ENCODE measurements at regions not wholly inside any gene's neighbourhood (a gene's known extent, or its start where the extent isn't known, plus 50 kb on each side); places are given as distances from the start of the nearest gene placed in this dataset.

DNA sequence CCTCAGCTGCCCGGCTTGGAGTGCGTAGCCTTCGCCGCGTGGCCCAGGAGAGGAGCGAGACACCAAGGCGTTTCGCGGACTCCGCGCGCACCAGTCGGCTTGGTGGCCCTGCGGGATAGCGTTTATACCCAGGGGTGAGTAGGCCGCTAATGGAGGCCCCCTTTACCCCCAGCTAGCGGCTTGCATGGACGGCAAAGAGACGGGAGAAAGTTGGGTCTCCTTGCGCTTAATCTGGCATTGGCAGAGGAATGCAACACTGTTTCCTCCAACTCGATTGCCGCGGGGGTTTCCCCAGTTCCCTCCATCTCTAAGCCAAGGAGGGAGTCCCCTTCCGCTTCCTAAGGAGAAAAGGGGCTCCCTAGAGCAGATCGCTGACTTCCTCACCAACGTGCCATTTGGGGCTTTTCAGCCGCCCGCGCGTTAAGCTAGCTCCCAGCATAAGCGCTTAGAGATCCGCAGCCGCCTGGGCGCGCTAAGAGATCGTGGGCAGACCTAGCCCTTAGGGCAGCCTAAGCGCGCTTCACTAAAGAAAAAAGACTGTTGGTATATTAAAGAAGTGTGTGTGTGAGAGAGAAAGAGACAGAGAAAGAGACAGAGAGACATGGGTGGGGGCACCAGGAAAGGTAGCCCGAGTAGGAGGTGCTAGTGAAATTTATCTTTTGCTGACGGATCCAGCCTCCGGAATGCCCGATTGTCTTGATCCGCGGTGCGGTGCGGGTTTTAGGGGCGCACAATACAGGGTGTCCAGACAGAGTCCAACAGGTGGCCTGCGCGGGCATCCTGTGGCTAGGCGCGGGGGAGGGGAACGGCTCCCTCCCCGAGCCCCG, 597.9 kb upstream of the SGCD start (continued):
- TF ChIP-seq POU5F1 (IDR thresholded peaks at IDR 0.05; ENCODE audit: low read depth, low read length) = no peak
- no peak for TF ChIP-seq EP300 (IDR thresholded peaks at IDR 0.05; ENCODE audit: borderline replicate concordance in 1 of 2, low read depth in 2 of 2, low read length in 2 of 2)
- TF ChIP-seq, protein P1, sequence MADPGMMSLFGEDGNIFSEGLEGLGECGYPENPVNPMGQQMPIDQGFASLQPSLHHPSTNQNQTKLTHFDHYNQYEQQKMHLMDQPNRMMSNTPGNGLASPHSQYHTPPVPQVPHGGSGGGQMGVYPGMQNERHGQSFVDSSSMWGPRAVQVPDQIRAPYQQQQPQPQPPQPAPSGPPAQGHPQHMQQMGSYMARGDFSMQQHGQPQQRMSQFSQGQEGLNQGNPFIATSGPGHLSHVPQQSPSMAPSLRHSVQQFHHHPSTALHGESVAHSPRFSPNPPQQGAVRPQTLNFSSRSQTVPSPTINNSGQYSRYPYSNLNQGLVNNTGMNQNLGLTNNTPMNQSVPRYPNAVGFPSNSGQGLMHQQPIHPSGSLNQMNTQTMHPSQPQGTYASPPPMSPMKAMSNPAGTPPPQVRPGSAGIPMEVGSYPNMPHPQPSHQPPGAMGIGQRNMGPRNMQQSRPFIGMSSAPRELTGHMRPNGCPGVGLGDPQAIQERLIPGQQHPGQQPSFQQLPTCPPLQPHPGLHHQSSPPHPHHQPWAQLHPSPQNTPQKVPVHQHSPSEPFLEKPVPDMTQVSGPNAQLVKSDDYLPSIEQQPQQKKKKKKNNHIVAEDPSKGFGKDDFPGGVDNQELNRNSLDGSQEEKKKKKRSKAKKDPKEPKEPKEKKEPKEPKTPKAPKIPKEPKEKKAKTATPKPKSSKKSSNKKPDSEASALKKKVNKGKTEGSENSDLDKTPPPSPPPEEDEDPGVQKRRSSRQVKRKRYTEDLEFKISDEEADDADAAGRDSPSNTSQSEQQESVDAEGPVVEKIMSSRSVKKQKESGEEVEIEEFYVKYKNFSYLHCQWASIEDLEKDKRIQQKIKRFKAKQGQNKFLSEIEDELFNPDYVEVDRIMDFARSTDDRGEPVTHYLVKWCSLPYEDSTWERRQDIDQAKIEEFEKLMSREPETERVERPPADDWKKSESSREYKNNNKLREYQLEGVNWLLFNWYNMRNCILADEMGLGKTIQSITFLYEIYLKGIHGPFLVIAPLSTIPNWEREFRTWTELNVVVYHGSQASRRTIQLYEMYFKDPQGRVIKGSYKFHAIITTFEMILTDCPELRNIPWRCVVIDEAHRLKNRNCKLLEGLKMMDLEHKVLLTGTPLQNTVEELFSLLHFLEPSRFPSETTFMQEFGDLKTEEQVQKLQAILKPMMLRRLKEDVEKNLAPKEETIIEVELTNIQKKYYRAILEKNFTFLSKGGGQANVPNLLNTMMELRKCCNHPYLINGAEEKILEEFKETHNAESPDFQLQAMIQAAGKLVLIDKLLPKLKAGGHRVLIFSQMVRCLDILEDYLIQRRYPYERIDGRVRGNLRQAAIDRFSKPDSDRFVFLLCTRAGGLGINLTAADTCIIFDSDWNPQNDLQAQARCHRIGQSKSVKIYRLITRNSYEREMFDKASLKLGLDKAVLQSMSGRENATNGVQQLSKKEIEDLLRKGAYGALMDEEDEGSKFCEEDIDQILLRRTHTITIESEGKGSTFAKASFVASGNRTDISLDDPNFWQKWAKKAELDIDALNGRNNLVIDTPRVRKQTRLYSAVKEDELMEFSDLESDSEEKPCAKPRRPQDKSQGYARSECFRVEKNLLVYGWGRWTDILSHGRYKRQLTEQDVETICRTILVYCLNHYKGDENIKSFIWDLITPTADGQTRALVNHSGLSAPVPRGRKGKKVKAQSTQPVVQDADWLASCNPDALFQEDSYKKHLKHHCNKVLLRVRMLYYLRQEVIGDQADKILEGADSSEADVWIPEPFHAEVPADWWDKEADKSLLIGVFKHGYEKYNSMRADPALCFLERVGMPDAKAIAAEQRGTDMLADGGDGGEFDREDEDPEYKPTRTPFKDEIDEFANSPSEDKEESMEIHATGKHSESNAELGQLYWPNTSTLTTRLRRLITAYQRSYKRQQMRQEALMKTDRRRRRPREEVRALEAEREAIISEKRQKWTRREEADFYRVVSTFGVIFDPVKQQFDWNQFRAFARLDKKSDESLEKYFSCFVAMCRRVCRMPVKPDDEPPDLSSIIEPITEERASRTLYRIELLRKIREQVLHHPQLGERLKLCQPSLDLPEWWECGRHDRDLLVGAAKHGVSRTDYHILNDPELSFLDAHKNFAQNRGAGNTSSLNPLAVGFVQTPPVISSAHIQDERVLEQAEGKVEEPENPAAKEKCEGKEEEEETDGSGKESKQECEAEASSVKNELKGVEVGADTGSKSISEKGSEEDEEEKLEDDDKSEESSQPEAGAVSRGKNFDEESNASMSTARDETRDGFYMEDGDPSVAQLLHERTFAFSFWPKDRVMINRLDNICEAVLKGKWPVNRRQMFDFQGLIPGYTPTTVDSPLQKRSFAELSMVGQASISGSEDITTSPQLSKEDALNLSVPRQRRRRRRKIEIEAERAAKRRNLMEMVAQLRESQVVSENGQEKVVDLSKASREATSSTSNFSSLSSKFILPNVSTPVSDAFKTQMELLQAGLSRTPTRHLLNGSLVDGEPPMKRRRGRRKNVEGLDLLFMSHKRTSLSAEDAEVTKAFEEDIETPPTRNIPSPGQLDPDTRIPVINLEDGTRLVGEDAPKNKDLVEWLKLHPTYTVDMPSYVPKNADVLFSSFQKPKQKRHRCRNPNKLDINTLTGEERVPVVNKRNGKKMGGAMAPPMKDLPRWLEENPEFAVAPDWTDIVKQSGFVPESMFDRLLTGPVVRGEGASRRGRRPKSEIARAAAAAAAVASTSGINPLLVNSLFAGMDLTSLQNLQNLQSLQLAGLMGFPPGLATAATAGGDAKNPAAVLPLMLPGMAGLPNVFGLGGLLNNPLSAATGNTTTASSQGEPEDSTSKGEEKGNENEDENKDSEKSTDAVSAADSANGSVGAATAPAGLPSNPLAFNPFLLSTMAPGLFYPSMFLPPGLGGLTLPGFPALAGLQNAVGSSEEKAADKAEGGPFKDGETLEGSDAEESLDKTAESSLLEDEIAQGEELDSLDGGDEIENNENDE (IDR thresholded peaks at IDR 0.05; ENCODE audit: insufficient replicate concordance, low read length) = no peak
- TF ChIP-seq RNF2 (IDR thresholded peaks at IDR 0.05; ENCODE audit: borderline replicate concordance, low read depth, low read length, missing control alignments, poor library complexity, severe bottlenecking) = peak; percentile 56
- TF ChIP-seq SUZ12 (IDR thresholded peaks at IDR 0.05; ENCODE audit: low read length) = peak; percentile 89; the same call in 1 of the 2 replicates
- no peak for TF ChIP-seq CTBP2 (IDR thresholded peaks at IDR 0.05; ENCODE audit: borderline replicate concordance, insufficient read depth, insufficient read length, low read length)
- TF ChIP-seq GTF2F1 (IDR thresholded peaks at IDR 0.05; ENCODE audit: borderline replicate concordance, low read depth, low read length) = no peak
- TF ChIP-seq SP2 (IDR thresholded peaks at IDR 0.05; ENCODE audit: low read length) = no peak
- no peak for TF ChIP-seq SIN3A (conservative IDR thresholded peaks at IDR 0.05 in 1 of 2, IDR thresholded peaks at IDR 0.05 in 1 of 2; ENCODE audit: low read depth in 1 of 2, low read length in 2 of 2)

Measured in H1 (cell line).